ENCODE measurements at regions not wholly inside any gene's neighbourhood (a gene's known extent, or its start where the extent isn't known, plus 50 kb on each side); places are given as distances from the start of the nearest gene placed in this dataset.

DNA sequence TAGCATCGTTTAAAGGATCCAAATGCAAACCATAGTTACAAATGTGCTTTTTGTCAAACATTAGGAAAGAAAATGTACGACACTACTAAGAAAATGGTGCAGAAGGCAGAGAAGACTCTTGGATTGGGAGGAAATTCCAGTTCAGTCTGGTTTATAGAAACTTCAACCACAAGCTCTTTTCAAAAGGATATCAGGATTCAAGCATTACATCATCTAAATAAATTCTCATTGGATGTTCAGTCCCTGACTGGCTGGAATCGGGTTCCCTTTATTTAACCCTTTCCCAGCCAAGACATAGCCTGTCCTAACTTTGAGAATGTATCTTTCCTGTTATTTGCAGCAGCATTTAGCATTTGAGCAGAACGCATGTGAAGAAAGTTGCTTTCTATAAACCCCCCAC, 184.6 kb downstream of the LMO4 start:
- Histone ChIP-seq H3K27me3 (ENCODE audit: low read length) (no peaks in the 10 kb centered on the region), H3K27ac (ENCODE audit: low read length) (no peak overlapping the region), H3K9ac (ENCODE audit: low read length) (no peak overlapping the region), H3K4me2 (ENCODE audit: low read length) (no peak overlapping the region), H3K79me2 (ENCODE audit: low read length) (no peaks in the 10 kb centered on the region), H3K4me3 (ENCODE audit: low read length) (no peak overlapping the region), H3K36me3 (ENCODE audit: low read depth, low read length) (no peaks in the 10 kb centered on the region), H3K9me3 (ENCODE audit: low read length) (no peaks in the 10 kb centered on the region), H3K4me1 (ENCODE audit: insufficient read depth, low read length) (no peaks in the 10 kb centered on the region), H3F3A (ENCODE audit: low read length, unreplicated experiment) (no peaks in the 10 kb centered on the region), H4K20me1 (ENCODE audit: low read length) (no peaks in the 10 kb centered on the region), H2AFZ (ENCODE audit: low read length) (no peak overlapping the region), H3K9me2 (replicated peaks; ENCODE audit: low read length) (no peaks in the 10 kb centered on the region)
- ATAC-seq (no peak), DNase-seq (no peak)
- ChIA-PET CTCF (no interaction called here), POLR2A (ENCODE audit: unreplicated experiment) (no interaction called here)
- intact Hi-C loops (cut with micrococcal nuclease) = no loop called here
- BruUV-seq (replicated peaks) = no TSS peak
- TF ChIP-seq, protein P1, sequence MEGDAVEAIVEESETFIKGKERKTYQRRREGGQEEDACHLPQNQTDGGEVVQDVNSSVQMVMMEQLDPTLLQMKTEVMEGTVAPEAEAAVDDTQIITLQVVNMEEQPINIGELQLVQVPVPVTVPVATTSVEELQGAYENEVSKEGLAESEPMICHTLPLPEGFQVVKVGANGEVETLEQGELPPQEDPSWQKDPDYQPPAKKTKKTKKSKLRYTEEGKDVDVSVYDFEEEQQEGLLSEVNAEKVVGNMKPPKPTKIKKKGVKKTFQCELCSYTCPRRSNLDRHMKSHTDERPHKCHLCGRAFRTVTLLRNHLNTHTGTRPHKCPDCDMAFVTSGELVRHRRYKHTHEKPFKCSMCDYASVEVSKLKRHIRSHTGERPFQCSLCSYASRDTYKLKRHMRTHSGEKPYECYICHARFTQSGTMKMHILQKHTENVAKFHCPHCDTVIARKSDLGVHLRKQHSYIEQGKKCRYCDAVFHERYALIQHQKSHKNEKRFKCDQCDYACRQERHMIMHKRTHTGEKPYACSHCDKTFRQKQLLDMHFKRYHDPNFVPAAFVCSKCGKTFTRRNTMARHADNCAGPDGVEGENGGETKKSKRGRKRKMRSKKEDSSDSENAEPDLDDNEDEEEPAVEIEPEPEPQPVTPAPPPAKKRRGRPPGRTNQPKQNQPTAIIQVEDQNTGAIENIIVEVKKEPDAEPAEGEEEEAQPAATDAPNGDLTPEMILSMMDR (conservative IDR thresholded peaks at IDR 0.05; ENCODE audit: low read depth, low read length) = no peak
- no peak for TF ChIP-seq EZH2 (IDR thresholded peaks at IDR 0.05; ENCODE audit: low read length, unreplicated experiment)
- no peak for TF ChIP-seq EZH2phosphoT487 (IDR thresholded peaks at IDR 0.05; ENCODE audit: borderline replicate concordance, low read length)

DNA sequence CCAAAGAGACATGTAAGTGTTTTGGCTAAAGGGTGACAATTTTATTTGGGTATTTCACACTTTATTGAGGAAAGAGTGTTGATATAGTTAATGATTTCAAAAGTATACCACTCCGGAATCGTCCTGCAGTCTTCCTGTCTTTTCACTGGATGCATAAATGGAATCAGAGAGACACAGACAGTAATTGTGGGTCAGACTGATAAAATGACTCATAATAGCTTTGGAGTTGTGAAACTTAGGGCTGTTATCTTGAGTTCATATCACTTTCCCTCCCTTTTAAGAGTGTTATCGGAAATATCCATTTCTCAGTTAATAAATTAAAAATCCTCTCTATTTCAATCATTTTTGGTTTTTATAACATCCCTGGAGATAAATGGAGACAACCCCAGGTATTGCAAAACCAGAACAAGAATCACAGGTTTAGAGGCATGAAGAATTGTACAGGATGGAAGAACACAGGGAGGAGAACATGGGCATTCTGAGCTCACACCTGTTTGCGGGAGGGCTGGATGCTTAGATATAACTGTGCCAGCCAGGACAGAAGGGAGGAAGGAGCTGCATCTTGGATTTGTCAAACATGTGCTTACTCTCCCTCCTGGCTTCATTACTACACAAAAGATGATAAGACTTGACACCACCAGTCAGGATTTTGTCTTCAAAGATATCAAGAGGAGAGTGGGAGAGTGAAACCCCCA, 185.4 kb downstream of the LMO4 start:
- no peaks in the 10 kb centered on the region for H3K4me1 ChIP-seq (ENCODE audit: insufficient read depth, low read length)
- H3F3A ChIP-seq (ENCODE audit: low read length, unreplicated experiment) = no peaks in the 10 kb centered on the region
- H3K27me3 ChIP-seq (ENCODE audit: low read length) = no peaks in the 10 kb centered on the region
- no peak for TF ChIP-seq EZH2phosphoT487 (IDR thresholded peaks at IDR 0.05; ENCODE audit: borderline replicate concordance, low read length)
- no peak for TF ChIP-seq EZH2 (IDR thresholded peaks at IDR 0.05; ENCODE audit: low read length, unreplicated experiment)
- TF ChIP-seq, protein P1 (conservative IDR thresholded peaks at IDR 0.05; ENCODE audit: low read depth, low read length) = no peak
- no TSS peak for BruUV-seq (replicated peaks)
- H2AFZ ChIP-seq (ENCODE audit: low read length) = no peak overlapping the region
- no peaks in the 10 kb centered on the region for H4K20me1 ChIP-seq (ENCODE audit: low read length)
- H3K9me2 ChIP-seq (replicated peaks; ENCODE audit: low read length) = no peaks in the 10 kb centered on the region
- DNase-seq = no peak
- no peak for ATAC-seq
- intact Hi-C loops (cut with micrococcal nuclease) = no loop called here
- no peaks in the 10 kb centered on the region for H3K36me3 ChIP-seq (ENCODE audit: low read depth, low read length)
- no peak overlapping the region for H3K4me2 ChIP-seq (ENCODE audit: low read length)
- H3K27ac ChIP-seq (ENCODE audit: low read length) = no peak overlapping the region
- H3K79me2 ChIP-seq (ENCODE audit: low read length) = no peaks in the 10 kb centered on the region
- POLR2A ChIA-PET (ENCODE audit: unreplicated experiment) = no interaction called here
- no peaks in the 10 kb centered on the region for H3K9me3 ChIP-seq (ENCODE audit: low read length)
- CTCF ChIA-PET = no interaction called here
- H3K9ac ChIP-seq (ENCODE audit: low read length) = no peak overlapping the region
- no peak overlapping the region for H3K4me3 ChIP-seq (ENCODE audit: low read length)

DNA sequence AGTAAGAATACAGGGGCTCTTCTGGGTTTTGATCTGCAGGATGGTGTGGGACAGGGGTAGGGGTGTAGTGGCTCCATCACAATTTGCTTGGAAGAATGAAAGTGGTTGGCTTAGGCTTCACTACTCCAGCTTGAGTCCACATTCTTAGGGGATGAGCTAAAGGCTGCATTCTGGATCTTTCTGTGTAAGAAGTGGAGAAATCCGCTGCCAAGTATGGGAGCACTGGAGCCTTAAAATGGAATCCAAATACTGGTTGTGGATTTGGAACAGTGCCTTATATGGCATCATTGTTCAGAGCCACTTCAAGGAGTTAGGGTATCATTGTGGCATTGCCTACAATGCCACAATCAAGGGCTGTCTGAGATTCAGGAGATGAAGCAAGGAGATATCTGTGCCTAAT, 187.1 kb downstream of the LMO4 start:
- Histone ChIP-seq H3F3A (ENCODE audit: low read length, unreplicated experiment) (no peaks in the 10 kb centered on the region), H3K36me3 (ENCODE audit: low read depth, low read length) (no peaks in the 10 kb centered on the region), H3K9me2 (replicated peaks; ENCODE audit: low read length) (no peaks in the 10 kb centered on the region), H3K27me3 (ENCODE audit: low read length) (no peaks in the 10 kb centered on the region), H3K9me3 (ENCODE audit: low read length) (no peaks in the 10 kb centered on the region), H2AFZ (ENCODE audit: low read length) (no peak overlapping the region), H3K27ac (ENCODE audit: low read length) (no peak overlapping the region), H3K4me1 (ENCODE audit: insufficient read depth, low read length) (no peaks in the 10 kb centered on the region), H3K79me2 (ENCODE audit: low read length) (no peaks in the 10 kb centered on the region), H3K9ac (ENCODE audit: low read length) (no peak overlapping the region), H3K4me3 (ENCODE audit: low read length) (no peak overlapping the region), H4K20me1 (ENCODE audit: low read length) (no peaks in the 10 kb centered on the region), H3K4me2 (ENCODE audit: low read length) (no peak overlapping the region)
- intact Hi-C loops (cut with micrococcal nuclease) = no loop called here
- ATAC-seq = no peak
- DNase-seq = no peak
- ChIA-PET CTCF (no interaction called here), POLR2A (ENCODE audit: unreplicated experiment) (no interaction called here)
- BruUV-seq (replicated peaks) = no TSS peak
- TF ChIP-seq, protein P1 (conservative IDR thresholded peaks at IDR 0.05; ENCODE audit: low read depth, low read length) = no peak
- TF ChIP-seq EZH2phosphoT487 (IDR thresholded peaks at IDR 0.05; ENCODE audit: borderline replicate concordance, low read length) = no peak

Data from PC-3 (cell line).